ENCODE measurements at regions not wholly inside any gene's neighbourhood (a gene's known extent, or its start where the extent isn't known, plus 50 kb on each side); places are given as distances from the start of the nearest gene placed in this dataset.

DNA sequence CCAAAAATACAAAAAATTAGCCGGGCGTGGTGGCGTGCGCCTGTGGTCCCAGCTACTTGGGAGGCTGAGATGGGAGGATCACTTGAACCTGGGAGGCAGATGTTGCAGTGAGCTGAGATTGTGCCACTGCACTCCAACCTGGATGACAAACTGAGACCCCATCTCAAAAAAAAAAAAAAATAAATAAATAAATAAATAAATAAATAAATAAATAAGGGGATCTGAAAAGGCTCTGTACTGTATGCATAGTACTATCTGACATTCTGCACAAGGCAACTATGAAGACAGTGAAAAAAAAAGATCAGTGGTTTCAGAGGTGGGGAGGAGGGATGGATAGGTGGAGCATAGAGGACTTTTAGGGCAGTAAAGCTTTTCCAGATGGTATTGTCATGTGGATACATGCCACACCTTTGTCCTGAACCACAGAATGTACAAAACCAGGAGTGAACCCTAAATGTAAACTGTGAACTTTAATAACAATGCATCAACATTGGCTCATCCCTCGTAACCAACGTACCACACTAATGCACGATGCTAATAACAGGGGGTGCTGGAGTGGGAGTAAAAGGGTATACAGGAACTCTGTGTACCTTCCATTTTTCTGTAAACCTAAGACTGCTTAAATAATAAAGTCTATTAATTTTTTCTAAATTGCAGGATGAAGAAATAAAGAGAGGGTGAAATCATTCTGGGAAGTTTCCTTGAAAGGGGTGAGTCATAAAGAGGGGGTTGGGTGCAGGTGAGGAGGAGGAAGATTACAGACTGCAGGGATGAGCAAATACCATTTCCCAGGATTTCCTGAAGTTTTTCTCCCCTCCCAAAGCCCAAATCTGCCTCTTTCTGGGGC, 155.8 kb upstream of the SDK2 start:
- no peak for DNase-seq
- Mint-ChIP-seq H3K27ac (no peak overlapping the region), H3K4me1 (no peaks in the 10 kb centered on the region), H3K27me3 (peaks cover 10% of the 10 kb centered on the region), H3K36me3 (ENCODE audit: low read depth) (no peaks in the 10 kb centered on the region), H3K4me3 (no peak overlapping the region), H3K9me3 (peaks cover 7% of the 10 kb centered on the region)
- CTCF ChIA-PET = no interaction called here
- POLR2A ChIA-PET = no interaction called here

DNA sequence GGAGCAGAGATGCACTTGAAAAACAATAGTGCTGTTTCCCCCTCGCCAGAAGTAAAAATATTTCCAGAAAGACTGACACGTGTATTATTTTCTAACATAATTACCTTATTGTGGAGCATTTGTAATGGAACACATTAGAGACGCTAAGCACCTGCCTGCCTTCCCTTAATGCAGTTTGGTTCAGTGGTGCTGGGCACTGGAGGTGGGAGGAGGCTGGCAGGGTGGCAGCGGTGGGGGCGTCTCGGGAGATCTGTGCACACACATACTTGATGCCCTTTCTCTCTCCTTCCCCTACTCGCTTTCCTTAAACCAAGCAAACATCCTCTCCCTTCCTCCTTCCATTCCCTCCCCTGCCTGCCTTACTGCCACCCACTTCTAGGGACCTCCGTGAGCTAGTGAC, 156.6 kb upstream of the SDK2 start:
- Mint-ChIP-seq H3K36me3 (ENCODE audit: low read depth) (no peaks in the 10 kb centered on the region), H3K4me3 (no peak overlapping the region), H3K27ac (no peak overlapping the region), H3K27me3 (peaks cover 10% of the 10 kb centered on the region), H3K4me1 (no peaks in the 10 kb centered on the region), H3K9me3 (peaks cover 7% of the 10 kb centered on the region)
- DNase-seq = no peak
- POLR2A ChIA-PET = no interaction called here
- CTCF ChIA-PET = no interaction called here

DNA sequence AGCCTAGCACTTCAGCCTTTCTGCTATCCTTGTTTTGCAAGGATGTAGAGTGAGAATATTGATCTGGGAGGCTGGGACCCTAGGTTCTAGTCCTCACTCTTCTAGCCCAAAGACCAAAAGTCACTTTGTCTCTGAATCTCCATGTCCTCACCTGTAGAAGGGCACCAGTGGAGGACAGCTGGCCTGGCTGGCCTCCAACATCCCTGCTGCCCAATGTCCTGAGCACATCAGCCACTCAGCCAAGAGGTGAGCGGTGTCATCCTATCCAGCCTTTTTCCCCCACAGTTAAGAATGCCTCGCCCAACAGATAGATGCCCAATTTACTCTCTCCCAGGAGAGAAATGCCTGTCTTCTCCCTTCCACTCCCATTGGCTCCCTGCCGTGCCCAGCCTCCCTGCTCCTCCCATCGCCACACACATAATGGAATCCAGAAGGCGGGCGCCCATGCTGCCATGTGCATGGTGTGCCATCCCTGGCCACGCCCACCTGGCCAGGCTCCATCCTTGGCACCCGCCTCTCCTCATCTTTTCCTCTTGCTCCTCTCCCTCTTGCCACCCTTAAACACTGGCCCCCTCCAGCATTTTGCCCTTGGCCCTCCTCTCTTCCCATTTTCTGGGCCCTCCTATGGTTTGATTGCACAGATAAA, 157.3 kb upstream of the SDK2 start:
- H3K9me3 Mint-ChIP-seq = peaks cover 8% of the 10 kb centered on the region

DNA sequence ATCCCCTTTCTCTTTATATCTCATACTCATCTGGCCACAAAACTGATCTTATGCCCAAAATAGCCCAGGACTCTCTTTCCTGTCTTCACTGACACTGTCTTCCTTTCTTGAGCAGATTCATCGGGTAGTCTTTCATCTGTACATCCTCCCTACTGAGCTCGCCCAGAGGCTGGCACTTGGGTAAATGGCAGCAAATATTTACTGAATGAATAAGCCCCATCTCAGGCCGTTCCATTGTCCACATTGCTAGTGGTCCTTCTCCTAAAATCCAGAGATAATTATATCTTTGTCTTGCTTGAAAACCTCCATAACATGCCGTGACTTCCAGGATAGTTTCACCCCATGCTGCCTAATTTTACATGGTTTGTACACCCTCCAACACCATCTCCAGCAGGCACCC, 158.1 kb upstream of the SDK2 start:
- POLR2A ChIA-PET = no interaction called here
- Mint-ChIP-seq H3K27ac (no peak overlapping the region), H3K36me3 (ENCODE audit: low read depth) (no peaks in the 10 kb centered on the region), H3K9me3 (peaks cover 9% of the 10 kb centered on the region), H3K4me3 (no peak overlapping the region), H3K4me1 (no peaks in the 10 kb centered on the region), H3K27me3 (peaks cover 12% of the 10 kb centered on the region)
- DNase-seq = no peak
- CTCF ChIA-PET = no interaction called here

More for the DNA sequence above, 157.3 kb upstream of the SDK2 start:
- Mint-ChIP-seq H3K36me3 (ENCODE audit: low read depth) (no peaks in the 10 kb centered on the region), H3K27me3 (peaks cover 10% of the 10 kb centered on the region), H3K27ac (no peak overlapping the region), H3K4me1 (no peaks in the 10 kb centered on the region), H3K4me3 (no peak overlapping the region)
- no peak for DNase-seq
- ChIA-PET POLR2A (no interaction called here), CTCF (no interaction called here)

DNA sequence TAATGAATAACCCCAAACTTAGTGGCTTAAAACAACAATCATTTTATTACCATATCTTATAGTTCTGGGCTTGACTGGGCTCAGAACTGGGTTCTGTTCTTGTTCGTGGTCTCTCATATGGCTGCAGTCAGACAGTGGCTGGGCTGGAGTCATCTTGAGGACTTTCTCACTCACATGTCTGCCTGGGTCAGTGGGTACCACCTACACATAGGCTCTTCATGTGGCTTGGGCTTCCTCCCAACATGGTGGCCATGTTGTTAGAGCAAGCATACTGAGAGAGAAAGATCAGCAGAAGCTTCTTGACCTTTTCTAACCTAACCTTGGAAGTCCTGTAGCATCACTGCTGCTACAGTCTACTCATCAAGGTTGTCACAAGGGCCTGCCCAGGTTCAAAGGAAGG, 158.6 kb upstream of the SDK2 start:
- H3K27ac Mint-ChIP-seq = no peak overlapping the region
- POLR2A ChIA-PET = no interaction called here
- H3K9me3 Mint-ChIP-seq = peaks cover 9% of the 10 kb centered on the region
- no peak overlapping the region for H3K4me3 Mint-ChIP-seq
- H3K27me3 Mint-ChIP-seq = peaks cover 12% of the 10 kb centered on the region
- H3K4me1 Mint-ChIP-seq = no peaks in the 10 kb centered on the region
- CTCF ChIA-PET = no interaction called here
- H3K36me3 Mint-ChIP-seq (ENCODE audit: low read depth) = no peaks in the 10 kb centered on the region
- DNase-seq = no peak

DNA sequence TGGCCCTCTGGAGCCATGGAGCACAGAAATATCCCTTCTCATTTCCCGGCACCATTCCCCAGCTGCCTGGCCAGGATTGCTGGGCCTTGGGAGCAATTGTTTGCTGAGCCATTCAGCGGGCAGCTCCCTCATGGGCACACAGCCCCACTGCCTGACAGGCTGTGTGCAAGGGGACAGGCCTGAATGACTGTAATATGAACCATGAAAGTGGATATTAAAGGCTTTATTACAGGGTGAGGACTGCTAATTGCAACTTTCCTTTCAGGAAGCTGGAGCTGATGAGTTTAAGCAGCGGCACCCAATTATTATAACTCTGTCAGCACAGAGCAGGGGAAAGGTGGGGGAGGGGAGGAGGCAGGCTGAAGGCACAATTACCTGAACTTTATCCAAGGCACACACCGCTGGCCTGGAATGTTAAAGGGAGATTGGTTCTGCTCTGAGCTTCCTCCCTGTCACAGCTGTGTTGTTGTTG, 159.8 kb upstream of the SDK2 start:
- H3K4me1 Mint-ChIP-seq = no peaks in the 10 kb centered on the region
- no peak overlapping the region for H3K4me3 Mint-ChIP-seq
- ChIA-PET POLR2A (no interaction called here), CTCF (no interaction called here)
- no peaks in the 10 kb centered on the region for H3K36me3 Mint-ChIP-seq (ENCODE audit: low read depth)
- H3K9me3 Mint-ChIP-seq = peaks cover 9% of the 10 kb centered on the region
- H3K27ac Mint-ChIP-seq = no peak overlapping the region
- peaks cover 9% of the 10 kb centered on the region for H3K27me3 Mint-ChIP-seq
- DNase-seq = no peak

DNA sequence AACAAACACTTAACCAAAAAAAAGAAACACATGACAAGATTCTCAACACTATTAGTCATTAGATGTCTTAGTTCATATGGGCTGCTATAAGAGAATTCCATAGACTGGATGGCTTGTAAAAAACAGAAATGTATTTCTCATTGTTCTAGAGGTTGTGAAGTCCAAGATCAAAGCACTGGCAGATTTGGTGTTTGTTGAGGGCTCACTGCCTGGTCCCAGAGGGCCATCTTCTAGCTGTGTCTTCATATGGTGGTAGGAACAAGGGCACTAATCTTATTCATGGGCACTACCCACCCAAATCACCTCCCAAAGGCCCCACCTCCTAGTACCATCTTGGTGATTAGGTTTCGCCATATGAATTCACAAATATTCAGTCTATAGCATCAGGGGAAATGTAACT, 162.5 kb upstream of the SDK2 start:
- Mint-ChIP-seq H3K4me1 (no peaks in the 10 kb centered on the region), H3K36me3 (ENCODE audit: low read depth) (no peaks in the 10 kb centered on the region), H3K27me3 (peaks cover 8% of the 10 kb centered on the region), H3K27ac (no peak overlapping the region), H3K4me3 (no peak overlapping the region), H3K9me3 (peaks cover 9% of the 10 kb centered on the region)
- ChIA-PET POLR2A (no interaction called here), CTCF (no interaction called here)
- no peak for DNase-seq

DNA sequence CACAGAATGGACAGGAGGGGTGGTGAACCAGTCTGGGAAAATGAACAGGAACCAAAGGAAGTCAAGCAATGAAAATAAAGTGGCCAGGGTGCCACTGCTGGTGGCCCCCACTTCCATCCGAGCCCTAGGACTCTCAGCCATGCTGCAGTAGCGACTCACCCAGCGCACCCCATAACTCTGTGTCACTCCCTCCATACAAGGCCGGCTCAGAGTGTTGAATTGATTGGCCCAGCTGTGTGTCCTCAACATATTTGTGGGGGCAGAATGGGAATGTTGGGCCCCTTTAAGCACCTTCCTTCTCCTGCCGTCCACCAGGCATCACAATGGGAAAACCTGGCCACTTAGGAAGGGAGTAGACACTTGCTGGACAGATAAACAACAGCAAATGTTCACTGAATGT, 169.0 kb upstream of the SDK2 start:
- Mint-ChIP-seq H3K36me3 (ENCODE audit: low read depth) (no peaks in the 10 kb centered on the region), H3K9me3 (peaks cover 1% of the 10 kb centered on the region), H3K27me3 (peaks cover 2% of the 10 kb centered on the region), H3K27ac (no peak overlapping the region), H3K4me3 (no peak overlapping the region), H3K4me1 (no peaks in the 10 kb centered on the region)
- DNase-seq = no peak
- ChIA-PET CTCF (no interaction called here), POLR2A (no interaction called here)

DNA sequence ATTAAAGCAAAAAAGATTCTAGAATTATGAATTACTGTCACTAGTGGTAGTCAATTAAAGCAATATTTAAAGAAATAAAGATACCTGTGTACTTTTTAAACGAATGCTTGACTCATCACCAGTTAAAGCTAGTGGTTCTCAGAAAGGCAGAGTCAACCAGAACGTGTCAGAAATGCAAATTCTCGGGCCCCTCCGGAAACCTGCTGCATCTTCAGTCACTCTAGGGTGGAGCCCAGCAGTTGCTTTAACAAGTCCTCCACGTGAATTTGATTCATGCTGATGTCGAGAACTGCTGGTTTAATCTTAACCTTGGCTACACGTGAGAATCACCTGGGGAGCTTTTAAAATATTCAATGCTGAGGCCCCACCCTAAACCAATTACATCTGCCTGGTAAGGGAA, 169.8 kb upstream of the SDK2 start:
- H3K27me3 Mint-ChIP-seq = peaks cover 2% of the 10 kb centered on the region
- no peak for DNase-seq
- H3K27ac Mint-ChIP-seq = no peak overlapping the region
- peaks cover 8% of the 10 kb centered on the region for H3K9me3 Mint-ChIP-seq
- no peaks in the 10 kb centered on the region for H3K4me1 Mint-ChIP-seq
- no peak overlapping the region for H3K4me3 Mint-ChIP-seq
- ChIA-PET CTCF (no interaction called here), POLR2A (no interaction called here)
- H3K36me3 Mint-ChIP-seq (ENCODE audit: low read depth) = no peaks in the 10 kb centered on the region

DNA sequence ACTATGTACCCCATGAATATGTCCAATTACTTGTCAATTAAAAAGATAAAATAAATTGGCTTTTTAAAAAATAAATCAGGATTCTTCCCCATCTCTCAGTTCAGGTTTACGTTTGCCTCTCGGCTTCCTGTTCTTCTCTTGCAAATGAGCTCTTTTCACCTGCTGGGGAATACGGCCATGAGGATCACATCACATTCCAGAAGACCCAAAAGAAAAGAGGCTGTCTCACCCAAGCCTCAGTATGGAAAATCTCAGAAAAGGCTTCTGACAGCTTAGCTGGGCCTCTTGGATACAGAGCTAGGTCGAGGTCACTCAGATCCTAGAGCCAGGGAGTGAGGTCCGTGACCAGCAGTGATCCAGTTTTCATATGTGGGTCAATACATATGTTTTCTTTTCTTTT, 171.2 kb upstream of the SDK2 start:
- no peak for DNase-seq
- POLR2A ChIA-PET = no interaction called here
- Mint-ChIP-seq H3K36me3 (ENCODE audit: low read depth) (no peaks in the 10 kb centered on the region), H3K4me1 (no peaks in the 10 kb centered on the region), H3K9me3 (peaks cover 8% of the 10 kb centered on the region), H3K27ac (no peak overlapping the region), H3K4me3 (no peak overlapping the region), H3K27me3 (no peaks in the 10 kb centered on the region)
- CTCF ChIA-PET = no interaction called here

DNA sequence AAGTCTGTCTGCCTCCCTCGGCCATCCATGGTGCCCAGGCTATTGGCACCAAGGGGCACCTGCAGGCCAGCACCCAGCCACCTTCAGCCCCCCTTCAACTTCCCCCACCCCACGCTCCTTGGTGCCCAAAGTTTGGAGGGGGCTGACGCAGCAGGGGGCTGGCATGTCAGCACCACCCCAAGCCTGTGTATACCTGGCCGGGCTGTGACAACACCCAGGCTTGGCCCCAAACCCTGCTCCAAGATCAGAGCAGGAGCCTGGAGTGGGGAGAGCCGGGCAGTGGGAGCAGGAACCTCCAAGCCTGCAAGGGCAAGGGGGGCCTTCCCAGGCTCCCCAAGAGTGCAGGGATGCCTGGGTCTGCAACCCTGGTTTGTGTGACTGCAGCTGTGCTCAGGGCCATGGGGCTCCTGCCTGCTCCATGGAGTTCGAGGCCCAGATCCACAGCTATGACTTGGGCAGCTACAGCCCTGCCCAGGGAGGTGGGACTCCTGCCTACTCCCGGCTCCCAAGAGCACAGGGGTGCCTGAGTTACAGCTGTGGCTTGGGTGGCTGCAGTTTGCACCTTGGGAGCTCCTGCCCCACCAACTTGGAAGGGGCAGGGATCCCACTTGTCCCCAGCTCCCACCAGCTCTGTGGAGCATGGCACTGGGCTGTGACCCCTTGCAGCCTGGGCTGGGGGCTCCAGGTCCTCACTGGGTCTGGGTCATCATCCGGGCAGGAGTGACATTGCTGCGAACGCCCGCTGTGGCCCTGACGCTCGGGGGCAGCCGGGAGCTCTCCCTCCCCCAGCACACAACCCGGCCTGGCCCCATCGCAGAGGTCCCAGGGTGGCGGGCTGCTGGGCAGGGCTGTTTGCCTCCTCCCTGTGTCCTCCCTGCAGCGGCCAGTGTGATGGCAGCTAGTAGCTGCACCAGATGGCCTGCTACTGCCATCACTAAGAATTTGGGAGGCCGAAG, 175.5 kb upstream of the SDK2 start:
- peaks cover 13% of the 10 kb centered on the region for H3K27me3 Mint-ChIP-seq
- POLR2A ChIA-PET = no interaction called here

DNA sequence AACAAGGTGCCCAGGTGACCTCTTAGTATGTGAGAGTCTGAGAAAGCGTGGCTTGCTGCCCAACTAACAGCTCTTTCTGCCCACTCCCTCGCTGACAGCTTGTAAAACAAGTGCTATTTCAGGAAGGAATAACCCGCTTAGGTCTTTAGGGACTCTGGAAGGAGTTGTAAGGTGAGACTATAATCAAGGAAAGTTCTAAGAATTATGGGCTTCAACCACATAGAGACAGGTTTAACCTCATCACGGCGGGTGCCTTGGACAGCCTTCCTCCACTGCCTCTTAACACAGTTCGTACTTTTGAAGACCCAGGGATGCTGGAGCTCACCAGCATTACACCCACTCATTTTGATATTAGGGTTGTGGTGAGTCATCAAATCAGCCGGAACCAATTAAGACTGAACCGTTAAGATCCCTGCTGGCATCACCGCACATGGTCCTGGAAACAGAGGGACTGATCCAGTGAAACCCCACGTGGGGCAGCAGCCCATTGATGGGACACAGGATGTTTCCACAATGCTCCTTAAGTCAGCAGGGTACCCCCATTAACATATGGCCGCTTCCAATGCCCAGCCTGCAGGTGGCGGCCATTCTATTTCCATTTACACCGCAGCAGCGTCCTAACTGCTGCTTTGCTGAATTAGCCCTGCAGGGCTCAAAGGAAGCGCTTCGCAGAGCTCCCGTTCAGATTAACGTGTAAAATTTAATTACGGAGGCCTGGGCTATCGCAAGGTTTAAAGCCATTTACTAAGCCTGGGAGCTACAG, 176.6 kb upstream of the SDK2 start:
- ChIA-PET CTCF (interaction anchor here (1.1 kb wide), 1 partner anchor 23 kb away, joined by 3 read pairs; no protein-coding TSS in a partner anchor), POLR2A (no interaction called here)
- no peaks in the 10 kb centered on the region for H3K36me3 Mint-ChIP-seq (ENCODE audit: low read depth)
- H3K27me3 Mint-ChIP-seq = peaks cover 13% of the 10 kb centered on the region
- no peak for DNase-seq
- no peak overlapping the region for H3K4me3 Mint-ChIP-seq
- H3K27ac Mint-ChIP-seq = no peak overlapping the region
- H3K9me3 Mint-ChIP-seq = peaks cover 8% of the 10 kb centered on the region
- peaks cover 21% of the 10 kb centered on the region for H3K4me1 Mint-ChIP-seq

More for the DNA sequence above, 175.5 kb upstream of the SDK2 start:
- no peak for DNase-seq
- Mint-ChIP-seq H3K27ac (no peak overlapping the region), H3K9me3 (peaks cover 8% of the 10 kb centered on the region), H3K4me1 (peaks cover 20% of the 10 kb centered on the region), H3K36me3 (ENCODE audit: low read depth) (no peaks in the 10 kb centered on the region), H3K4me3 (no peak overlapping the region)
- CTCF ChIA-PET = no interaction called here
